ENCODE measurements at regions not wholly inside any gene's neighbourhood (a gene's known extent, or its start where the extent isn't known, plus 50 kb on each side); places are given as distances from the start of the nearest gene placed in this dataset.

- no peak for DNase-seq (ENCODE audit: low read depth in 1 of 2, low spot score in 1 of 2)
- TF ChIP-seq POLR2AphosphoS5 (IDR thresholded peaks at IDR 0.05; ENCODE audit: low read depth): no peak
- TF ChIP-seq SPI1 (IDR thresholded peaks at IDR 0.05; ENCODE audit: borderline replicate concordance, low read depth): no peak
- no peak for TF ChIP-seq GABPA (IDR thresholded peaks at IDR 0.05; ENCODE audit: low read depth)
- TF ChIP-seq CTCF (IDR thresholded peaks at IDR 0.05; ENCODE audit: insufficient read depth, low read length): no peak
- no peak for TF ChIP-seq REST (IDR thresholded peaks at IDR 0.05; ENCODE audit: insufficient replicate concordance, low read depth)
- Histone ChIP-seq H3K27ac (replicated peaks) (no peak overlapping the region), H3K4me3 (replicated peaks; ENCODE audit: insufficient read depth, low read length) (no peak overlapping the region), H3K27me3 (ENCODE audit: insufficient read depth, poor library complexity, severe bottlenecking) (no peaks in the 10 kb centered on the region)
Measured at GRCh38 chr20:60785301-60785700, 466.8 kb upstream of the CDH4 start.

GRCh38 chr20:60785785-60786184, 466.3 kb upstream of the CDH4 start:
- Histone ChIP-seq H3K27ac (replicated peaks) (no peak overlapping the region), H3K27me3 (ENCODE audit: insufficient read depth, poor library complexity, severe bottlenecking) (no peaks in the 10 kb centered on the region), H3K4me3 (replicated peaks; ENCODE audit: insufficient read depth, low read length) (no peak overlapping the region)
- no peak for DNase-seq (ENCODE audit: low read depth in 1 of 2, low spot score in 1 of 2)
- TF ChIP-seq GABPA (IDR thresholded peaks at IDR 0.05; ENCODE audit: low read depth): no peak
- no peak for TF ChIP-seq POLR2AphosphoS5 (IDR thresholded peaks at IDR 0.05; ENCODE audit: low read depth)
- no peak for TF ChIP-seq CTCF (IDR thresholded peaks at IDR 0.05; ENCODE audit: insufficient read depth, low read length)

- no peaks in the 10 kb centered on the region for H3K27me3 ChIP-seq (ENCODE audit: insufficient read depth, poor library complexity, severe bottlenecking)
- H3K27ac ChIP-seq (replicated peaks): no peak overlapping the region
- TF ChIP-seq GABPA (IDR thresholded peaks at IDR 0.05; ENCODE audit: low read depth) (no peak), CTCF (IDR thresholded peaks at IDR 0.05; ENCODE audit: insufficient read depth, low read length) (no peak), POLR2AphosphoS5 (IDR thresholded peaks at IDR 0.05; ENCODE audit: low read depth) (no peak), REST (IDR thresholded peaks at IDR 0.05; ENCODE audit: insufficient replicate concordance, low read depth) (no peak), SPI1 (IDR thresholded peaks at IDR 0.05; ENCODE audit: borderline replicate concordance, low read depth) (no peak)
- DNase-seq (ENCODE audit: low read depth in 1 of 2, low spot score in 1 of 2): no peak
- H3K4me3 ChIP-seq (replicated peaks; ENCODE audit: insufficient read depth, low read length): no peak overlapping the region
Measured at GRCh38 chr20:60786686-60787217, 465.3 kb upstream of the CDH4 start.

- TF ChIP-seq SPI1 (IDR thresholded peaks at IDR 0.05; ENCODE audit: borderline replicate concordance, low read depth): no peak
- TF ChIP-seq POLR2AphosphoS5 (IDR thresholded peaks at IDR 0.05; ENCODE audit: low read depth): no peak
- no peak for TF ChIP-seq REST (IDR thresholded peaks at IDR 0.05; ENCODE audit: insufficient replicate concordance, low read depth)
- TF ChIP-seq GABPA (IDR thresholded peaks at IDR 0.05; ENCODE audit: low read depth): no peak
- no peak for TF ChIP-seq CTCF (IDR thresholded peaks at IDR 0.05; ENCODE audit: insufficient read depth, low read length)
- no peak for DNase-seq (ENCODE audit: low read depth in 1 of 2, low spot score in 1 of 2)
- Histone ChIP-seq H3K27ac (replicated peaks) (no peak overlapping the region), H3K4me3 (replicated peaks; ENCODE audit: insufficient read depth, low read length) (no peak overlapping the region), H3K27me3 (ENCODE audit: insufficient read depth, poor library complexity, severe bottlenecking) (no peaks in the 10 kb centered on the region)
Measured at GRCh38 chr20:60787276-60787675, 464.8 kb upstream of the CDH4 start.

Measured in HL-60 (cell line).